H1 (cell line): ENCODE measurements at regions not wholly inside any gene's neighbourhood (a gene's known extent, or its start where the extent isn't known, plus 50 kb on each side); places are given as distances from the start of the nearest gene placed in this dataset.

Experiments
- CTCF ChIA-PET: fragments of 300-600 bp; sonication (Branson Sonifier 250); formaldehyde crosslinking; loops from one replicate; lab custom pipeline; 2021; ENCODE audit not compliant: partially characterized antibody; lab: Charles Lee
- POLR2A ChIA-PET: fragments of 300-600 bp; sonication (Branson Sonifier 250); formaldehyde crosslinking; loops from one replicate; lab custom pipeline; 2021; ENCODE audit warnings: inconsistent platforms; ENCODE audit not compliant: partially characterized antibody; lab: Charles Lee
- DNase-seq, 2 experiments: peaks; one replicate each; pipeline versions ENCODE4 v3.0.0 to v3.0.0-alpha.2; 2010 to 2022; ENCODE audit warnings: low spot score in 2 of 2, low read depth in 1 of 2, mixed read lengths in 1 of 2
- FAIRE-seq: peaks from 2 replicates; lab custom pipeline; 2011; peaks lifted over from hg19 to GRCh38; lab: Jason Lieb, UNC
- H2AFZ ChIP-seq: 2 replicates; pipeline ENCODE4 v1.8.1; 2012; ENCODE audit warnings: low read length, inconsistent platforms
- H2AK5ac ChIP-seq: 2 replicates; pipeline ENCODE4 v1.6.1; 2013; ENCODE audit warnings: low read depth, low read length
- H2BK120ac ChIP-seq: replicated peaks from 2 replicates; pipeline ENCODE3; 2013; ENCODE audit warnings: low read depth, low read length, inconsistent platforms
- H2BK12ac ChIP-seq: 2 replicates; pipeline ENCODE4 v1.6.1; 2013; ENCODE audit warnings: low read depth, low read length
- H2BK15ac ChIP-seq: 2 replicates; pipeline ENCODE4 v1.6.1; 2013; ENCODE audit warnings: low read length
- H2BK20ac ChIP-seq: 2 replicates; pipeline ENCODE4 v1.6.1; 2013; ENCODE audit warnings: low read length
- H2BK5ac ChIP-seq: 2 replicates; pipeline ENCODE4 v1.6.1; 2013; ENCODE audit warnings: low read depth, low read length
- H3K14ac ChIP-seq: 2 replicates; pipeline ENCODE4 v1.6.1; 2013; ENCODE audit warnings: inconsistent platforms; ENCODE audit not compliant: insufficient read length
- H3K18ac ChIP-seq: 2 replicates; pipeline ENCODE4 v1.6.1; 2013; ENCODE audit warnings: low read length; ENCODE audit errors: extremely low read depth
- H3K23ac ChIP-seq: 2 replicates; pipeline ENCODE4 v1.6.1; 2013; ENCODE audit warnings: inconsistent platforms; ENCODE audit not compliant: insufficient read length
- H3K23me2 ChIP-seq: 2 replicates; pipeline ENCODE4 v1.6.1; 2013; ENCODE audit warnings: low read depth, low read length
- H3K27ac ChIP-seq: 2 replicates; pipeline ENCODE4 v1.6.1; 2011; ENCODE audit warnings: low read depth, low read length, inconsistent platforms
- H3K27me3 ChIP-seq, 4 experiments: replicated peaks in 1 of 4; 1 replicate in 1 of 4; 2 replicates in 3 of 4; pipeline versions ENCODE4 v1.6.1 to v1.8.1; 2011 to 2013; ENCODE audit warnings: low read length in 3 of 4, mild to moderate bottlenecking in 3 of 4, inconsistent platforms in 2 of 4, mixed read lengths in 2 of 4, moderate library complexity in 1 of 4; ENCODE audit not compliant: control insufficient read depth in 3 of 4, insufficient read depth in 3 of 4; ENCODE audit errors: extremely low read depth in 1 of 4
- H3K36me3 ChIP-seq, 4 experiments: 2 replicates each; pipeline versions ENCODE4 v1.6.1 to v1.8.1; 2011 to 2013; ENCODE audit warnings: mild to moderate bottlenecking in 4 of 4, low read length in 3 of 4, moderate library complexity in 2 of 4, control low read depth in 1 of 4, inconsistent platforms in 1 of 4; ENCODE audit not compliant: insufficient read depth in 4 of 4, control insufficient read depth in 2 of 4
- H3K4ac ChIP-seq: replicated peaks from 2 replicates; pipeline ENCODE3; 2013; ENCODE audit warnings: low read length, low read depth, mixed read lengths, inconsistent platforms; ENCODE audit not compliant: insufficient read length
- H3K4me1 ChIP-seq, 4 experiments: replicated peaks in 1 of 4; 1 replicate in 1 of 4; 2 replicates in 3 of 4; pipeline versions ENCODE4 v1.6.1 to v1.8.1; 2011 to 2013; ENCODE audit warnings: low read length in 3 of 4, inconsistent platforms in 2 of 4, mixed read lengths in 1 of 4; ENCODE audit not compliant: insufficient read depth in 4 of 4, control insufficient read depth in 3 of 4
- H3K4me2 ChIP-seq, 2 experiments: 2 replicates each; pipeline versions ENCODE4 v1.6.1 to v1.8.1; 2011 to 2013; ENCODE audit warnings: low read depth in 2 of 2, low read length in 2 of 2, control low read depth in 1 of 2, inconsistent platforms in 1 of 2, mild to moderate bottlenecking in 1 of 2; ENCODE audit not compliant: insufficient read depth in 1 of 2
- H3K4me3 ChIP-seq, 4 experiments: fragments of 200-600, 300-600 bp in 1 of 4; sonication (generic), shearing (Covaris generic), sonication (Bioruptor Twin) in 1 of 4; 2 replicates each; pipeline versions ENCODE4 v1.5.1 to v1.8.1; 2011 to 2016; ENCODE audit warnings: low read length in 4 of 4, low read depth in 3 of 4, control low read depth in 2 of 4, inconsistent platforms in 2 of 4, mild to moderate bottlenecking in 2 of 4, mixed read lengths in 1 of 4, moderate library complexity in 1 of 4; ENCODE audit not compliant: insufficient read depth in 2 of 4; ENCODE audit errors: extremely low read depth in 1 of 4
- H3K56ac ChIP-seq: replicated peaks from 2 replicates; pipeline ENCODE3; 2013; ENCODE audit warnings: low read depth, mild to moderate bottlenecking, mixed read lengths, low read length, inconsistent platforms; ENCODE audit not compliant: insufficient read length
- H3K79me1 ChIP-seq: 2 replicates; pipeline ENCODE4 v1.6.1; 2013; ENCODE audit warnings: low read depth, low read length, control low read depth
- H3K79me2 ChIP-seq, 2 experiments: 2 replicates each; pipeline versions ENCODE4 v1.6.1 to v1.8.1; 2012 to 2013; ENCODE audit warnings: low read length in 2 of 2, mild to moderate bottlenecking in 2 of 2, inconsistent platforms in 1 of 2; ENCODE audit not compliant: insufficient read depth in 2 of 2, control insufficient read depth in 1 of 2
- H3K9ac ChIP-seq, 4 experiments: replicated peaks in 1 of 4; 1 replicate in 1 of 4; 2 replicates in 3 of 4; pipeline versions ENCODE4 v1.6.1 to v1.8.1; 2011 to 2013; ENCODE audit warnings: low read depth in 3 of 4, low read length in 3 of 4, control low read depth in 2 of 4, mild to moderate bottlenecking in 2 of 4, moderate library complexity in 2 of 4, inconsistent platforms in 1 of 4; ENCODE audit errors: extremely low read depth in 1 of 4
- H3K9me3 ChIP-seq, 2 experiments: 2 replicates each; pipeline versions ENCODE4 v1.6.1 to v1.8.1; 2012 to 2013; ENCODE audit warnings: mild to moderate bottlenecking in 2 of 2, moderate library complexity in 2 of 2, control low read depth in 1 of 2, inconsistent platforms in 1 of 2, low read depth in 1 of 2, low read length in 1 of 2, mixed read lengths in 1 of 2; ENCODE audit not compliant: insufficient read depth in 2 of 2
- H4K20me1 ChIP-seq, 2 experiments: replicated peaks in 1 of 2; 2 replicates each; pipeline versions ENCODE3 to v1.8.1; 2011 to 2013; ENCODE audit warnings: inconsistent platforms in 2 of 2, low read length in 2 of 2, mild to moderate bottlenecking in 1 of 2; ENCODE audit not compliant: insufficient read depth in 2 of 2, control insufficient read depth in 1 of 2
- H4K5ac ChIP-seq: 2 replicates; pipeline ENCODE4 v1.6.1; 2013; ENCODE audit warnings: low read length, low read depth, mixed read lengths, inconsistent platforms; ENCODE audit not compliant: insufficient read length
- H4K8ac ChIP-seq: 2 replicates; pipeline ENCODE4 v1.8.0; 2013; ENCODE audit warnings: mild to moderate bottlenecking, moderate library complexity, low read length, inconsistent platforms; ENCODE audit not compliant: insufficient read depth; ENCODE audit errors: extremely low read depth
- H4K91ac ChIP-seq: replicated peaks from 2 replicates; pipeline ENCODE3; 2013; ENCODE audit warnings: low read length, mixed read lengths, inconsistent platforms; ENCODE audit not compliant: insufficient read length
- HDAC6 ChIP-seq: IDR thresholded peaks from one replicate; pipeline ENCODE4 v1.7.1; 2012; ENCODE audit warnings: low read depth, mild to moderate bottlenecking, inconsistent platforms, low read length, moderate library complexity
- JUN ChIP-seq: IDR thresholded peaks from 2 replicates; pipeline ENCODE4 v1.6.1; 2011; ENCODE audit warnings: low read depth, mild to moderate bottlenecking, improper control_type of control experiment, low read length
- KDM1A ChIP-seq: fragments of 200-600, 300-600 bp; sonication (generic); IDR thresholded peaks from 2 replicates; pipeline ENCODE4 v1.7.1; 2016; ENCODE audit warnings: mild to moderate bottlenecking, low read length, borderline replicate concordance
- SAP30 ChIP-seq: fragments of 300-600 bp; sonication (generic); IDR thresholded peaks from 2 replicates; pipeline ENCODE4 v1.7.1; 2012; ENCODE audit warnings: low read length, moderate library complexity, mild to moderate bottlenecking, inconsistent platforms; ENCODE audit not compliant: insufficient read depth, insufficient replicate concordance
- SIX5 ChIP-seq: IDR thresholded peaks from 2 replicates; pipeline ENCODE4 v1.6.1; 2011; ENCODE audit warnings: mild to moderate bottlenecking, low read depth, low read length
- SP2 ChIP-seq: IDR thresholded peaks from 2 replicates; pipeline ENCODE4 v1.6.1; 2012; ENCODE audit warnings: mild to moderate bottlenecking, low read length, inconsistent platforms
- TF ChIP-seq, protein P1 (sequence below): IDR thresholded peaks from 2 replicates; pipeline ENCODE4 v1.6.1; 2011; ENCODE audit warnings: low read depth, mild to moderate bottlenecking, low read length; ENCODE audit not compliant: insufficient read depth

- H3K23ac ChIP-seq, result no peak overlapping the region
- no peak overlapping the region for H2AK5ac ChIP-seq
- H2BK12ac ChIP-seq, result no peak overlapping the region
- no peak overlapping the region for H3K4me2 ChIP-seq
- H2AFZ ChIP-seq, result no peak overlapping the region
- no peaks in the 10 kb centered on the region for H3K23me2 ChIP-seq
- no peak overlapping the region for H2BK15ac ChIP-seq
- no peaks in the 10 kb centered on the region for H3K27me3 ChIP-seq
- POLR2A ChIA-PET, result no interaction called here
- no peak overlapping the region for H4K8ac ChIP-seq
- H3K36me3 ChIP-seq, result no peaks in the 10 kb centered on the region
- no peak overlapping the region for H3K56ac ChIP-seq
- TF ChIP-seq SAP30 (no peak), HDAC6 (no peak), JUN (no peak), KDM1A (no peak), SIX5 (no peak), SP2 (no peak)
- TF ChIP-seq, protein P1, sequence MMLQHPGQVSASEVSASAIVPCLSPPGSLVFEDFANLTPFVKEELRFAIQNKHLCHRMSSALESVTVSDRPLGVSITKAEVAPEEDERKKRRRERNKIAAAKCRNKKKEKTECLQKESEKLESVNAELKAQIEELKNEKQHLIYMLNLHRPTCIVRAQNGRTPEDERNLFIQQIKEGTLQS, result no peak
- DNase-seq (no peak), FAIRE-seq (no peak)
- H3K14ac ChIP-seq, result no peak overlapping the region
- no peak overlapping the region for H3K27ac ChIP-seq
- H3K4me1 ChIP-seq, result no peaks in the 10 kb centered on the region
- no peak overlapping the region for H2BK20ac ChIP-seq
- H2BK120ac ChIP-seq, result no peak overlapping the region
- H3K79me1 ChIP-seq, result no peaks in the 10 kb centered on the region
- no peak overlapping the region for H3K18ac ChIP-seq
- no peak overlapping the region for H4K5ac ChIP-seq
- CTCF ChIA-PET, result interaction anchor here (0.8 kb wide), 1 partner anchor 51 kb away, joined by 3 read pairs; no protein-coding TSS in a partner anchor
- no peaks in the 10 kb centered on the region for H3K79me2 ChIP-seq
- no peak overlapping the region for H4K91ac ChIP-seq
- H3K4me3 ChIP-seq, result no peak overlapping the region
- H4K20me1 ChIP-seq, result no peaks in the 10 kb centered on the region
- no peaks in the 10 kb centered on the region for H3K9me3 ChIP-seq
- no peak overlapping the region for H3K9ac ChIP-seq
- no peak overlapping the region for H3K4ac ChIP-seq
- H2BK5ac ChIP-seq, result no peak overlapping the region
These were observed 679.4 kb downstream of the NUP35 start for GRCh38 chr2:183803596-183803995.
